GM19239 (cell line): ENCODE measurements at regions not wholly inside any gene's neighbourhood (a gene's known extent, or its start where the extent isn't known, plus 50 kb on each side); places are given as distances from the start of the nearest gene placed in this dataset.
"Not testable (repeated sequence)": the region's sequence is repeated elsewhere in the genome, so short reads cannot be mapped to it uniquely, and the experiment has no call there.

Experiments used
- DNase-seq: peaks from one replicate; pipeline ENCODE4 v3.0.0; 2011; ENCODE audit warnings: low spot score; ENCODE audit not compliant: insufficient read length
- FAIRE-seq: peaks from 2 replicates; lab custom pipeline; 2011; peaks lifted over from hg19 to GRCh38; lab: Jason Lieb, UNC

DNA sequence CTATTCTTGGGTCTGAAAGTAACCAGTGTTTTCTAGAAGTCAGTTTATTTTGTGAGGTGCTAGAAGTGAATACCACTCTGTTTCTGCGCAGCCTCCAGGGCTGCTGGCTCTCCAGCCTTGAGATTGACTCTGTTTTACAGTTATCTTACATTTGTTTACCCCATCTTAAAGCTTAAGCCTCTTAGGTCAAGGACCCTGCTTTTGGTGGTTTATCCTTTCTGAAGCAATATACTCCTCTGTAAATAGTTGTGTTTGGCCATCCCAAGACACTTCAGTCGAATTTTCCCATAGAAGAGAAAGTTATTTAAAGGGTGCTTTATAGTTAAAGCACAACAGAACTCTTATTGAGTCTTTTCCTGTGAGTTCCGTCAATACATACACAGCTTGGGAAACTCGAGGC lies 190.6 kb upstream of the RSPO3 start:
- no peak for FAIRE-seq
- DNase-seq, result no peak

DNA sequence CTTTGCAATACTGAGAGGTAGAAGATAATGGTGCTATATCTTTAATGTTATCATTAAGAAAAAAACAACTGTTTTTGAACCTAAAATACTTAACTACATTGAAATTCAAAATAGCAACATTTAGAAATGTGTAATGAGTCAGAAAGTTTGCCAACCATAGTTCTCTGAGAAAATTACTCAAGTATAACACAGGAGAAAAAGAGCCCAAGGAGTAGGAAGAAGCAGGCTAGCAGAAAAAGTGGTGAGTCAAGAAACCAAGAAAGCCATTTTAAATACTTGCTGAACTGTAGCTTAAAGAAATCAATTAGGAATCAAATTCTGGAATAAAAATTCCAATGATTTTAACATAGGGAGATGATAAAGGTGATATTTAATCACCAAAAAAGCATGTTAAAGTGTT lies 181.0 kb upstream of the RSPO3 start:
- DNase-seq, result no peak
- FAIRE-seq, result no peak

DNA sequence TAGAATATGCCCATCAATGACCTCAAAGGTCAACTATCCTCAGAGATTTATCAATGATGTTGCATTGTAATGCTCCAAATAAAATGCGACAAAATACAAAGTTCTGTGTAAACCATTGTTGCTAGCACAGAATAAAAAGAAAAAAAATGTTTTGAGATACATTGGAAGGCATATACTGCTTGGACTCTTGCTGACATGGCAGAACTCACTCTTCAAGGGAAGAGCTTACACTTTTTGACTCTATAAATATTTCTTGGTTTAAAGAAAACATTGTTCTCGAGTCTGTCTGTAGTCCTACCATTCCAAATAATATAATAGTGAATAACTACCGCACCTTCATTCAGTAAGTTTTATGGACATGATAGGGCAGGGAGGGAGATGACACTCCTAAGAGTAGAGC lies 178.7 kb upstream of the RSPO3 start:
- FAIRE-seq (no peak), DNase-seq (no peak)

DNA sequence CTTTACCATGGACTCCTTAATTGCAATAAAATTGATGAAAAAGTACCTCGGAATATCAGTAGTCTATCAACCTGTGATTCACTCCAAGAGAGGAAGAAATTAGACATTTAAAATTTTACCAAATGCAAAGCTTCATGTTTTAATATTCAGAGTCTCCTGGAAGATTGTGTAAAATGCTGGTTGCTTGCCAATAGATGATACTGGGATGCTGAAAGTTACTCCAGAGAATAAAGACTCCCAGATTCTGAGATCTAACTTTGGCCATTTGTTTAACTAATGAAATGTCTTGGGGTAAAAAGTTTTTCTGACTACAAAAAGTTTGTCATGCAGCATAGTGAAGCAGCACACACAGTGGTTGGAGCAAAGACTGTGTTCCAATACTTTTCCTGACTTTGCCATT lies 176.7 kb upstream of the RSPO3 start:
- FAIRE-seq, result no peak

DNA sequence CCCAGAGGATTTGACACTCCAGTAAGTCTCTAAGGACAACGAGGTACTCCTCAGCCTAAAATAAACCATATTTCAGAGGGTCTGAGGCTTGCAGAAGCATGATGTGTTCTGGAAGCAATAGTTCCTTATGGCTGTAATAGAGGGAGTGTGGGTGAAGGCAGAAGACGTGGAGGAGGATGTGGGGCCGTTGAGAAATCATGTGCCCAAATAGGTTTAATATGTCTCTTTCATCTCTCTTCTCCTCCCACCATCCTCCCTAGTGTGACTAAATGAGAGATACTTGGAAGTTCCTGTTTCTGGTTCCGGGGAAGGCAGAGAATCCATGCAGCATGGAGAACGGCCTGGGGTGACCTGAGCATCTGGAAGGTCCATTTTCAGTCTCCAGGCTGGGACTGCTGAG lies 174.0 kb upstream of the RSPO3 start:
- DNase-seq, result no peak
- FAIRE-seq, result no peak

More for the DNA sequence above, 176.7 kb upstream of the RSPO3 start:
- DNase-seq, result no peak

DNA sequence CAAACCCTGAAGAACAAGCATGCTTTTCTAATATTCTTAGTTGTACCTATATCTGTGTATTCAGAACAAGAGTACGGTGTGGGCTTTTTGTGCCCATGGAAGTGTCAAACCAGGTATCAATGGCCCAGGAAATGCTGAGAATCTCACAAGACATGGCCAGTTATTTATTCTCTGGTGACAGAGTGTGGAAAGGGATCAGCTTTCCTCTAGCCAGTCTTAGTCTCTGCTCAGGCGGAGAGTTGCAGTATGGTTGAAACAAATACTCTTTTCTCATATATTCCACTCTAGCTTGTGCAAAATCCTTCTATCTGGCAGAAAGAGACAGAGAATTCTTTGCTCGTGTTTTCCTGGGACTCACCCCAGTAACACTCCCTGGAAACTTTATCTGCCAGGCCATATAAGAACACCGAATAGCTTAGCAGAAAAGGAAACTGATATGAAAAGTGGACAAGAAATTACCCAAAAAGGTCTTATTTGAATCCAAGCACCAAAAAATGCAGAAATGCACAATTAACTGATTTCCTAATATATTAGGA lies 173.3 kb upstream of the RSPO3 start:
- DNase-seq (no peak), FAIRE-seq (no peak)

DNA sequence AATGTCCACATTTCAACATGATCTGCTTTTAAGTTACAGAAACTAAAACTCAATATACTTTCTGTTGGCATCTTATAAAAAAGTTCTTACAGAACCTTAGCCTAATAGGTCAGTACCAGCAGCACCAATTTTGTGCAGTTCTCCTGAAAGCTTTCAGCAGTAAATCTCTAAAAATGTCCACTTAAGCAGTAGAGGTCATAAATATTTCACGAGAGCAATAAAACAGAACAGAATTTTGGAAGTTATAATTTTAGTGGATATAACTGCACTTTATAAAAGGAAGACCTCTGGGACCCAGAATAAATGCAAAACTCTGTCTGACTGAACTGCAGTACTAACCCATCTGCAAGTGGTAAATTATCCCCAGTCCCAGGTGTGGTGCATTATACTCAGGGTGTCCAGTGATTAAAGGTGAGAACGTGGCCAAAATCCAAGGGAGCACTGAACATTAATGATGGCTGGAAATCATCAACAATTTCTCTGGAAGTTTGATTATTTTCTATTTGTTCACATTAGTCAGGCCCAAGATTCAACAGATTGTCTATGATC lies 172.6 kb upstream of the RSPO3 start:
- no peak for FAIRE-seq
- DNase-seq, result no peak

DNA sequence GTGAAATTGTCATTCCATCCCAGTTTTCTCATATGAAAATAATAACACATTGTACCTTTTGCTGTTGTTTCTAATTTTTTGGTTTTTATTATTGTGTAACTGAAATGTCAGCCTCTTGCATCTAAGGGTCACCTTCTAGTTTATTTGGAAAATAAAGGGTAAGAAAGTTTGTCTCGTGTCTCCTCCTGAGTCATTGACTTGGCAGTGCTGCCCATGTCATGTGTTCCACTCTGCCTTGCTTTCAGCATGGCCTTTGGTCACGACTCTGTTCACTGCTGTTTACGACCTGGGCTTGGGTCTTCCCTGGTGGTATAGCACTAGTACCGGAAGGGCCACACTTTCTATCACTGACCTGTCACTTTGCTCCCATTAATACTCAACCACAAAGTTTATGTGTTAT lies 171.4 kb upstream of the RSPO3 start:
- FAIRE-seq, result no peak
- DNase-seq, result no peak

DNA sequence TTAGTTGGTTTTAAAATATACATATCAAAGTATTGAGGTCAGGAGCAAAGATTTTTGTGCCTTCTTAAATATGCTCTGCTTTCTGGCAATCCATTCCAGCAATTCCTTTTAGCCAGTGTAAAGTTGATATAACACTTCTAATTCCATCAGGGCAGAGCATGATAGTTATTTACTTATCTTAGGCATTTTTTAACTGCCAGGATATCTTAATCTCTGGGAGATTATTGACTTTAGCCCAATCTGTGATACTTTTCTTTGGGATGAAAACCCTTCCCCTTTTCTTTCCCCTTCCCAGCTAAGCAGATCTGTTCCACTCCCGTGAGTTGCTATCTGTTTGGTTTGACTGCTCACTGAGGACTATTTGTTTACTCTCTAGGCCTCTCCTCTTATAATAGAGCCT lies 168.7 kb upstream of the RSPO3 start:
- no peak for FAIRE-seq
- no peak for DNase-seq

DNA sequence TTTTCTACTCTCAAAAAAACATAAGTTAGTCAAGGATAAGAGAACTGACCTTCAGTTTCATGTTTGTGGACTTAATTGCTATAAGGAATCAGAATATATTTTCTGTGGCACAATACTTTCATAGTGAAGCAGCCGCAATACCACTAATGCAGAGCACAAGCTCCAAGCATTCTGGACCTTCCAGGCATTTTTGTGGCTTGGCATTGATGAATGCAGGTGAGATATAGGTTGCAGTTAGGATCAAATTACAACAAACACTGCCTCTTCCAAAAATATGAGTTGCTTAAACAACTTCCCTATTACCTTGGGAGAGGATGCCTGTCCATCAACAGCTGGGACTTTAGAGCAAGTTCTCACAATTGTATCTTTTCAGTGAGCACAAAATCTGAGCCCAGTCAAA lies 162.8 kb upstream of the RSPO3 start:
- DNase-seq (no peak), FAIRE-seq (no peak)

DNA sequence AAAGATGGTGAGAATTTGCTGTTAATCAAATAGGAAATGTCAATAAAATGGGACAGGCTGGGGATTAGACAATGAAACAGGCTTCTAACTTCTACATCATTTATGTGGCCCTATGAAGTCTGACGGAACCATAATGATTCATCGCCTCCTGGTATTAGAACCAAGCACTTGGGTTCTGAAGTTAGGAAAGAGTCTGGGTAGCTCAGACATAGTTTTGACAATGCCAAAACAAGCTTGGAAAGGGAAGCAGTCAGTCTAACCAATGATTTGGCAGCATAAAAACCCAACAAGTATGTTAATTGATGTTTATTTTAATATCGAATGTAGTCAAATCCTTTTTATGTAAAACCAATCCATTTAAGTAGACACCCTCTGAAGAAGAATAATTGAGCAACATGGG lies 160.8 kb upstream of the RSPO3 start:
- FAIRE-seq, result no peak
- no peak for DNase-seq

DNA sequence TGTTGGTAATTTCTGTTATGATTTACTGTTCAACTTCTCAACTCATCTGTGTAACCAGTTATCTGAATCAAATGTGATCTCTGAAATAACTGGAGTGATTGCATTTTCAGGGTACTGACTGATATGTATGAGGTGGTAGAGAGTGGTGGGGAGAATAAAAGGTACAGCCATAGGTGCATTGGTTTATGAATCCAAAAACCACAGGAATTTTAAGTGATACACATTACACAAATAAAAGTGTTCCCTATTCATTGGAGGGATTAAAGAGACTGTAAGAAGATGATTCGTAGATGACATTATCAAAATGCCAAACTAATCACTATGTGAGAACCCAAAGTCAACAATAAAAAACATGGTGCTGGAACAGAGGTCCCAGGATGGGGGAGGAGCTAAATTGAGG lies 158.7 kb upstream of the RSPO3 start:
- FAIRE-seq (no peak), DNase-seq (no peak)

DNA sequence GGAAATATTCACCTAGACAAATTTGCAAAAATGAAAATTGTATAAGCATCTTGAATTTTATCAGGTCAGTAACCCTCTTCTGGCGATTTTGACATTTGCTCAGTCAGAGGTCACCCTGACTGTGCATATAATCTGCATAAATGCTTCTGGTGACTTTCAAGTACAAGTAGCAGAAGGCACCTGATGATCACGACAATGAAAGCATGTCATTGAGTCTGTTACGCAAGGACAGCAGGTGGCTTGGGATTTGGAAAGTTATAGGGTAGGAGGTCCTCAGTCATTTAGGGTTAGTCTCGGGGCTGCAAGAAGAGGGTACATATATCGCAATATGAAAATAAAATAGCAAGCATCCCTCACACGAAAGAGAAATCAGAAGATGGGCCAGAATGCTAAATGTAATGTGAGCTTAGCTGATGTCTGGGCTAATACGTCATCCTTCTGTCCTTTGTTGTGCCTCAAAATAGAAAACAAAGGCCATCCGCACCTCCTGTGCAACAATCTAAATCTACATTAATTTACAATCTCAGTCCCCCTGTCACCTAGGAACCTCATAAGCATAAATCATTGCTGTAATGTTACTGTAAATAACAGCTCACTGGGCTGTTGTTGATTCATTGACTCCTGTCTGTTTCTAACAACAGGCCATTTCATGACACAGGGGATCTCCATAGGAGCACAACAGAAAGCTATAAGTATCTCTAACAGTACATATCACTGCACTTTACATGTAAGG lies 155.2 kb upstream of the RSPO3 start:
- DNase-seq (no peak), FAIRE-seq (no peak)

DNA sequence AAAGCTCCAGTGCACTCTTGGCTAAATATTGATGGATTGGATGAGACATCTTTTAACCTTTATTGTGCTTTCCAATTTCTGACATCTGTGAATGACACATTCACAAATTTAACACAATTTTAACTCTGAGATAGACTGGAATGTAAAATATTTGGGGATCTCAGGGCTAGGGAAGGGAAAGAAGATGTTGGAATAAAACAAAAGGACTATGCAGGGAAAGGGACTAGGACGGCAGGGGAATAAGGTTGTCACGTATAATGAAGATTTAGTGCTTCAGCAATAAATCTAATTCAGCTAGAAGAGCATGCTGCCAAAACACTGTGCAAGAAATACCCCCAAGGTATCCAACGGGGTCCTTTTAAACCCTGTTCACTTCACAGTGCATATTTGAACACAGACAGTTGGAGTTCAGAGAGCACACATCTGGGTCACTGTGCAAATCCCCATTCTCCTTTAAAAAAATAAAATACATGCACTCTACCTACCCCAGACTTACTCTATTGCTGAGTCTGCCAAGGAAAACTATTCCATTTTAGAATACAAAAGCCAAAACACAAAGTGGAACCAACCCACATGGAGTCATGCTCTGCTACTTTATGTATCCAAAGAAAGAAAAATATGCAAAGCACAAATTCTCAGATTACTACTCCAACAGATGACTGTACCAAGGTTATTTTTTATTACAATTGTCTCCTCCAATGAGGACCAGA lies 151.0 kb upstream of the RSPO3 start:
- FAIRE-seq (no peak), DNase-seq (no peak)

DNA sequence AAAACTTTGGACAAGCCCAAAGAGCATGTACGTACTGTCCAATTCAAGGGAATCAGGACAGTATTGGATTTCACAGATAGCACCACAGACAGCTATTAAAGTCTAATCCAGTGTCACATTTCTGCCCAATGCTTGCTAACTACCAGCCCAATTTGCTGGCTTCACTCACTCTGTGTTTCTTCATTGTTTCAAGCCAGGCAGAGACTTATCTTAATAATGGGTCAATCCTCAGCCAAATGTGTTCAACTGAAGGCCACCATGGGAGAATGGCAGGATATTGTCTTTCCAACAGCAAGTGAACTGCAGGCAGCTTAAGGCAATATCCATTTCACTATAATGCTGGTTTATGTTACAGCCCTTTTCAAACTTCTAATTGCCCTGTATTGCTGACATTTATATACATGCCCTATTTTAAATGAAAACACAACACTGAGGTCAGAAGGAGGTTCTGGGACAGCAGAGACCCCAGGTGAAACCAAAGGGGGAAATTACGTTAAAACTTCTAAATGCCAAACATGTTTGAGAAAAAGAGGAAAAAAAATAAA lies 142.1 kb upstream of the RSPO3 start:
- FAIRE-seq (no peak), DNase-seq (no peak)

DNA sequence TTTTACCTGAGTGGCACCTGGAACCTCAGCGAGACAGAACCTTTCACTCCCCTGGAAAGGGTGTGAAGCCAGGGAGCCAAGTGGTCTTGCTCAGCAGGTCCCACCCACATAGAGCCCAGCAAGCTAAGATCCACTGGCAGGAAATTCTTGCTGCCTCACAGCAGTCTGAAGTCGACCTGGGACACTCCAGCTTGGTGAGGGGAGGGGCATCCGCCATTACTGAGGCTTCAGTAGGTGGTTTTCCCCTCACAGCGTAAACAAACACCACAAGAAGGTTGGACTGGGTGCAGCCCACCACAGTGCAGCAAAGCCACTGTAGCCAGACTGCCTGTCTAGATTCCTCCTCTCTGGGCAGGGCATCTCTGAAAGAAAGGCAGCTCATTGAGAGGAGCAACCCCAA lies 134.7 kb upstream of the RSPO3 start:
- FAIRE-seq (no peak), DNase-seq (no peak)

DNA sequence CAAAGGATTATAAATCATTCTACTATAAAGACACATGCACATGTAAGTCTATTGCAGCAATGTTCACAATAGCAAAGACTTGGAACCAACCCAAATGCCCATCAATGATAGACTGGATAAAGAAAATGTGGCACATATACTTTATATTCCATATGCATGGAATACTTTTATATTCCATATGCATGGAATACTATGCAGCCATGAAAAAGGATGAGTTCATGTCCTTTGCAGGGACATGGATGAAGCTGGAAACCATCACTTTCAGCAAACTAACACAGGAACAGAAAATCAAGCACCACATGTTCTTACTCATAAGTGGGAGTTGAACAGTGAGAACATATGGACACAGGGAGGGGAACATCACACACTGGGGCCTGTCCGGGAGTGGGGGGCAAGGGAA lies 130.3 kb upstream of the RSPO3 start:
- DNase-seq, FAIRE-seq: not testable (repeated sequence)

DNA sequence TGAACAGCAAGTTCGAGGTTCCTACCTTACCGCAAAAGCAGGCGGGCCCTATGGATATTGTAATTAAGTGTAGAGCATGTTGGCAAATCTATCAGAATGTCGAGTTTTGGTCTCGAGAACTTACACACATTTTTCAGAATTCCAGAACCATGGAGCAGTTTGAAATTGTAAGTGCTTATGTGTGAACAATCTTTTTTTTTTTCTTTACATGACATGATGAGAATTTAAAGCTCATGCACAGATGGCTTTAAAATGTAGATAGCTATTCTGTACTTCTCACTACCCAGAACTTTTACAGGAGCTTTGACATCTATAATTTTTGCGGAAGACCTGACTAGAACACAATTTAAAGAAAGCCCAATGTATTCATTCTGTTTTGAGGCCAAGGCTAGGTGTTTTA lies 117.8 kb upstream of the RSPO3 start:
- FAIRE-seq (no peak), DNase-seq (no peak)

DNA sequence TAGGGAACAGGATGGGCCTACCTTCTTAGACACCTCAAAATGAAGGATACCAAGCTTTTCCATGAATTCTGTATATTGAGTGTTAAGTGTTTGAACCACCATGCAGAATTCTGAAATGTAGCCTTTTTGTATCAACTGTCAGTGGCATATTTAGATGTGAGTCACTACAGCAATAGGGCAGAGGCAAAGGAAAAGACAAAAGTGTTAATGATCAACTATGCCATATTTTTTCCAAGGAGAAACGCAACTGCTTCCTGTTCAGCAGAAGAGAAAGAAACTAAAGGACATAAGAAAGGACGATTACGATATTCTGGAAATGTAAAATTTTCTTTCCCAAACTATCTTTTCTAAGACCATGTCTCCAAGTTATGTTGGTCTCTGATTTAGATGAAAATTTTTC lies 104.6 kb upstream of the RSPO3 start:
- FAIRE-seq (no peak), DNase-seq (no peak)

DNA sequence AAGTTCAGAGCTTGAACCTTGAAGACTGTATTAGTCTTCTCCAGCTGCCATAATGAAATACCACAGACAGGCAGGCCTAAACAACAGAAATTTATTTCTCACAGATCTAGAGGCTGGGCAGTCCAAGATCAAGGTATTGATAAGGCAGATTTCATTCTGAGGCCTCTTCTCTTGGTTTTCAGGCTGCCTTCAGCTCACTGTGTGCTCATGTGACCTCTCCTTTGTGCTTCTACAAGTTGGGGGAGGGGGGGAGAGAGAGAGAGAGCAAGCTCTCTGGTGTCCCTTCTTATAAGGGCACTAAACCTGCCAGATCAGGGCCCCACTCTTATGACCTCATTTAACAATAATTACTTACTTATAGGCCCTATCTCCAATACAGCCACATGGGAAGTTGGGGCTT lies 102.6 kb upstream of the RSPO3 start:
- DNase-seq (no peak), FAIRE-seq (no peak)

DNA sequence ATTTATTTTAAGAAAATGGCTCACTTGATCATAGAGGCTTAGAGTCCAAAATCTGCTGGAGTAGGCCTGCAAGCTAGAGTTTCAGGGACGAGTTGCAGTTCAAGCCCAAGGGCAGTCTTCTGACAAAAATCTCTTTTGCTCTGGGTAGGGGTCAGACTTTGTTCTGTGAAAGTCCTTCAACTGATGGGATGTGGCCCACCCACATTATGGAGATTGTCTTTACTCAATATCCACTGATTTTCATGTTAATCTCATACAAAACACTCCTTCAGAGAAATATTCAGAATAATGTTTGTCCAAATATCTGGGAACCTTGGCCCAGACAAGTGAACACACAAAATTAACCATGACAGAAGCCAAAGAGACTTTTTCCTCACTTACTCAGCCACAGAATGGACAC lies 98.6 kb upstream of the RSPO3 start:
- DNase-seq (no peak), FAIRE-seq (no peak)
